GM21390 (cell line): ENCODE measurements at regions not wholly inside any gene's neighbourhood (a gene's known extent, or its start where the extent isn't known, plus 50 kb on each side); places are given as distances from the start of the nearest gene placed in this dataset.
A peak's percentile ranks its signal among the peaks of the same experiment; 100 is the strongest.

Experiments used
- ATAC-seq: cut with Tn5 transposase; IDR thresholded peaks from one replicate; pipeline ENCODE4 v1.9.1; 2021; ENCODE audit not compliant: unreplicated experiment

DNA sequence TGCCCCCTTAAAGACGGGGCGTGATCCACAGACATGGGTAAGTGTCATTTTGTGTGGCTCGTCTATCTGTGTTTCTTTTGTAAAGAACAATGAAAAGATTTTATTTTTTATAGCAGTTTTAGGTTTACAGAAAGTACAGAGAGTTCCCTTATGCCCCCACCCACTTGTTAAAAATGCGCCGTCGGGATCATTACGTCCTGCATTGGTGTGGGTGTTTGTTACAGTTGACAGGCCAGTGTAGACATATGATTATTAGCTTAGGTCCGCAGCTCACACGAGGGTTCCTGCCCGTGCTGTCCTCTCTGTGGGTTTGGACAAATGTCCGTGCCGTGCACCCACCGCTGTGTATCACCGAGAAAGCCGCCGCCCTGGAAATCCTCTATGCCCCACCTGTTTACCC is 50.5 kb downstream of the RGS12 start:
- ATAC-seq, result no peak

DNA sequence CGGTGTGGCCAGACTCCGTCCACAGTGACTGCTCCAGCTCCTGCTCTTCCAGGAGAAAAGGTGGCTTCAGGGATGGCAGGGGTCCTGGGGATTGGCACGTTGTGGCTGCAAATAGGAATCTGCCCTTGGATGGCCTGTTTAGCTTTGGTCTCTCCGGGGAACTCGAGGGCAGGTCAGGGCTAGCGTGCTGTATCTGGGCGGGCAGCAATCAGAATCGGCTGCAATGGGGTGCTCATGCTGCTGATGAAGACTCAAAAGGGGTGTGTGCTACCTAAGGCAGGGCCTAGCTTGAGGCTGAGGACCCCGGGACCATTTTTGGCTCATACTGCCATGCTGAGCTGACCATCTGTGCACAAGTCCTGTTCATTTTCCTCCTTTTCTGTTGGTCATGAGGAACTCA is 51.3 kb downstream of the RGS12 start:
- no peak for ATAC-seq

DNA sequence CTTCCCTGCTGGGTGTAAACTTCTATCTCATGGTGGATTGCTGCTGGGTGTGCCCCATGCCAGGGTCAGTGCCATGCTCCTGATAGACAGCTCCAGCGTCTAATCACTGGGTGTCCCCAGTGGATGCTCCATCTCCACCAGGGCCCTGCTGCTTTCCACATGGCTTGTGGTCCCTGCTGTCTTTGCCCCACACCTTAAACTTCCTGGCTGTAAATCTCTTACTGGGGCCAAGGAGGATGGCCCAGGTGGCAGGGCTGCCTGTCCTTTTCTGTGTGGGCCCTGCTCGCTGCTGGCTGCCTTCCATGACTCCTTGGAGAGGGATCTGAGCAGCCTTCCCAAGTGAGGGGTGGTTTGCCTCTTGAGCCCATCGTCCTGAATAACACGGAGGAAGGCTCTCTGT is 51.8 kb downstream of the RGS12 start:
- ATAC-seq, result no peak

DNA sequence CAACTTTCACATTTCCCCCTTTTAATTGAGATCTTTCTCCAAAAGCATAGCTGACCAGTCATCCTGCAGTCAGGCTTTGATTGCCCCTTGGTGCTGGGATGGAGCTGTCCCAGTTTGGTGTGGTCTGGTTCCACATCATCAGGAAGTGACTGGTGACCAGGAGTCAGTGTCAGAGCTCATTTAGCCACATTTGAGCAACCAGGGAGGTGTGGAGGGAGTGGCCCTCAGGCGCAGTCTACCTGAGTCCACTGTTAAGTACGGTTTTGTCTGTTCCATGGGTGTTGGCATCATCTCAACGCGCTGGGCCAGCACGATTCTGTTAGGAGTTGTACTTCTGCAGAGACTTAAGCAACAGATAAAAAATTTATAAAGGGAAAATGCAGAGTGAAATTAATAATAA is 52.6 kb downstream of the RGS12 start:
- no peak for ATAC-seq

DNA sequence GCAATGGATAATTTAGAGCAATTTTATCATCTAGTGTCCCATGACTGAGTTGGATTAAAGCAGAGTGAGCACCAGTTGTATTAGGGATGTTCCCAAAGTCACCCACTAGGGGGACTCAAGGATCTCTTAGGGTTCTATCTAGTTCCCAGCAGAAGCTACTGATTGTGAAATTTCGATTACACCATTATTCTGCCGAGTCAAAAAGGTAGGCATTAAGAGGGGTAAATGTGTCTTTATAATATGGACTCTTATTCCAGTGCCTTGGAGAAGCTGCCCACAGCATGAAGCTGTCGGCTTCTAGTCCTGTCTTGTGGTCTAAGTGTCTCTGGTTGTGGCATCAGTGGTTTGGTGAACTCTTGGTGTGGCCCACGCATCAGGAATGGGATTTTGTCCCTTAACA is 53.3 kb downstream of the RGS12 start:
- no peak for ATAC-seq

DNA sequence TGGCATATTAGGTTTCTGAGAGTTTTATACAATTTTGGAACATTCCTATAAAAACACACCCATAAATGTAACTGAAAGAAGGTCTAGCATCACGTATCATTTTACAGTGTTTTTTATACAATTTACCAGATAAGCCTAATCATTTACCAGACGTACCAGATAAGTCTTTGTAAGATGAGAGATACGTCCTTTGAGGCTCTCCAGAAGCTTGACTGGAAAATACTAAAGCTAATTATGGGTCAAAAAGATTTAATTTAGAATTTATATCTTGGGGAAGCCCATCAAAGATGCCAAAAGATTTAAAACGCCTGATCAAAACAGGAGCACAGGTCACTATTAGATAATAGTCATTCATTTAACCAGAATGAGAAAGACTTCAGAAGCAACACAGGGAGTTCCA is 55.0 kb downstream of the RGS12 start:
- ATAC-seq, result no peak

DNA sequence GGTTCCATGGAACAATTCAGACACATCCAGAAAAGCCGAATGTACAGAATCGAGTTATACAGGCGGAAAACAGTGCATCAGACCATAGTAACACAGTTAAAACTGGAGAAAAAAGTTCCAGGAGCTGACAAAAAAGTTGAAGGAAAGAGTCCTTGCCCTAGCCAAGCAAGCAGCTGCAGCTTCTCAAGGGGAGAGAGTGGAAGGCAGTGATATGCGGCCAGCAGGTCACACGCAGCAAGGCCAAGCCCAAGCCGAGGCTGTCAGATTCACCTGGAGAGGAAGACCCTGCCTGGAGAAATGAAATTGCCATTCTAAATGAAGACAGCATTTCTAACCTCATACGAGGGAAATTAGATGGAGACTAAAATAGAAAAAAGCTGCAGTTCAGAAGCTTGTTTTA is 55.8 kb downstream of the RGS12 start:
- no peak for ATAC-seq

DNA sequence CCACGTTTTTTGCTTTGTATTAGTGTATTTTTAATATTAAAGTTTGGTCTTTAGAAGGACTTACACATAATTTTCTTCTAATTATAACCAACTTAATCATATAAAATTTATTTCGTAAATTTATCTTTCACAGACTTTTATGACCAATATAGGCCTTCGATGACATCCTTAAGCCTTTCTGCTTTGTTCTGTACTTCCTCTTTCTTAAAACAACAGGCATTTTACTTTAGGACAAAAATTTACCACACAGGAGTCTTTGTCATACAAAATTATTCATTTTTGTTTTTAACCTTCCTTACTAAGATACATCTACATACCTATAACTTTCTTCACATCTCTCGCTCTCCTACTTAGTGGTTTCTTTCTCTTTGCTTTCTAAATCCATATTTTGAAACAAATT is 56.3 kb downstream of the RGS12 start:
- no peak for ATAC-seq

DNA sequence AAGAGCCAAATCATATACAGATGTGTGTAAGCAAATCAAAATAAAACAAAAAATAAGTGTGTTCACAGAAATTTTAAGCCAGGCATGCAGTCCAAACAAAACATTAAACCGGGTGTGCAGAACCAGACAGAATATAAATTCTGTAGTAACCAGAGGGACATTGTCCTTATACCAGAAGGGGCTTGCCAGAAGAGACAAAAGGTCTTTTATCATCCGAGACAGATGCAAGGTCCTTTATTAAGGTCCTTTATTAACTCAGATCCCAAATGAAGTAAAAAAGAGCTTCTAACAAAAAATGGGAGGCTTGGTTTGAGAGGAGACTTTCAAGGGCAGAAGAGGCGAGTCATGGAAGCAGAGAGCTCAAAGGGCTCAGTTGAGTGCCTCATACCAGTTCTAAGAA is 59.2 kb downstream of the RGS12 start:
- ATAC-seq, result no peak

DNA sequence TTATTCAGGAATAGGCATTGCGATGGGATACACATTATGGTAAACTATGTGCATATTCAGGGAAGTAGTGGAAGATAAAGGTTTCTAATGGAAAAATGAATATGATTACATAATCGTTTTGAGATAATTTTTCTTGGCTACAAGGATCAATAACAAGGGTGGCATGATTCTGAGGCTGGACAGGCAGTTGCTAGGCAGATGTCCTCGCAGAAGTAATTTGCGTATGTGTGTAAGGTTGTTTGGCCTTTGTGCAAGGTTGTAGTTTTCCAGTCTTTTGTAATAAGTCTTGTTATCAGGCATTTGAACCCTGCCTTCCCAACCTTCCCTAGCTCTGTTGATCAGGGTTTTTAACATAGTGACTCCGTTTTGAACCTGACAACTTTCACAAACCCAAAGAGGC is 59.7 kb downstream of the RGS12 start:
- no peak for ATAC-seq

DNA sequence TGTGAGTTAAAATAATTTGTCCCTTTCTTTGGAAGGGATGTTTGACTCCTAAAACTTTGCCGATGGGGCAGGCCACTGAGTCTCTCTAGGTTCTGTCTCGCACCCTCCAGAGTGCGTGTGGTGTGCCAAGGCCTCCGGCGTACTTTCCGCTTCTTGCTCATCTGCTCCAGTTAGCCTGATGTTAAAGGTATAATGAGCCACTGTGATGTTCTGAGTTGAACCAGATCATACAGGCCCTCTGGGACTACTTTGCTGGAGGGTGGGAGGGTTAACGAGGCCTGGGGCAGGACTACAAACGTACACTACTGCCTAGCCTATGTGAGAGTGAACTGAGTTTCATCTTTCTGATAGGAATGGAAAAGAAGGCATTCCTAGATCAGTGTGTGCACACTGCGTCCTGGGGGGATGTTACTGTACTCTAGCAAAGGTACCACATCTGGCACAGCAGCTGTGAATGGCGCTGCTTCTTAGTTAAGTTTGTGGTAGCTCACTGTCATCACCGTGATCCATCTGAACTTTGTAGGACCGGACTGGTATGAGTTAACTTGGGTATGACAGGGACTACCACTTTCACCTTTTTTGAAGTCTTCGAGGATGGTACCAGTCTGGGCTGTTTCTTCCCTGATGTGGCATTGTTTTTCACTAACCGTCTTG is 60.2 kb downstream of the RGS12 start:
- no peak for ATAC-seq

DNA sequence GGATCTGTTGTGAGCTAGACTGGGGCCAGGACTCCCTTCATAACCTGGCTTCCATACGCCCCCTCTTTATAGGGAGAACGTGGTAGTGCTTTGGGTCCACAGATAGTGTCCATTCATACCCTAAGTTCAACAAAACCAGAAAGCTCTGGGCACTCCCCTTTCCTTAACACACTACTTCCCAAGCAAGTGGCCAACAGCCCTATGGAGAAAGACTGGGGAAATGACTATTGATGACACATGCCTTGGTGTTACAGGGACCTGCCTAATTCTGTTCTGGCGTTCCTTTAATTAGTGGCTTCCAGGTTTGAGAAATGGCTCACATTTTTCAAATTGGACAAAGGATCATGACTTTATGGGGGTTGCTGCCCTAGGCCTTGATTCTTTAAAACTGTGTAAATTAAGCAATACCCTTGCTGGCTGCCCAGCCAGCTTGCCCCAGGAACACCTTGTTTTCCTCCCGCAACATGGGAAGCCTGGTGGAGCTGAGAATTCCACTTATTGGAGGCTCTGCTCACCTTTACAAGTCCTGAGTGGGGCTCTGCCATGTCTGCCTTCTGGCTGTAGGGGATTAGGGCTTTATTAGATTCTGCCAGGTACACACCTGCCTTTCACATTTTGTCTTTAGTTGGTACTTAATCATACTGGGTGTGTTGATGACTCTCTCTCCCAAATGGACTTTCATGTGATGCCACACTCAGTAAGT is 61.1 kb downstream of the RGS12 start:
- ATAC-seq, result no peak

DNA sequence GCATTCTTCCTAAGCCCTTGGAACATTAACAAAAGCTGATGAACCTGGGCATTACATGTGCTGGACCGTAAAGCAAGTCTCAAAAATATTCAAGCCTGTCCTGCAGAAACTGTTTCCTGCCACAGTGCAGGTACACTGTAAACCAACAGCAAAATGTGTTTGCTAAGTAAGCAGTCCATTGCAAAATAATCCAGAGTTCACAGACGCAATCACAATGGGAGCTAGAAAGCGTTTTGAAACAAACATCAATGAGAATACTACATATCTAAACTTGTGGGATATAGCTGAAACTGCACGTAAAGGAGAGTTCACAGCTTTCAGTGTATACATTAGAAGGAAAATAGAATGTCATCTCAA is 61.6 kb downstream of the RGS12 start:
- no peak for ATAC-seq

DNA sequence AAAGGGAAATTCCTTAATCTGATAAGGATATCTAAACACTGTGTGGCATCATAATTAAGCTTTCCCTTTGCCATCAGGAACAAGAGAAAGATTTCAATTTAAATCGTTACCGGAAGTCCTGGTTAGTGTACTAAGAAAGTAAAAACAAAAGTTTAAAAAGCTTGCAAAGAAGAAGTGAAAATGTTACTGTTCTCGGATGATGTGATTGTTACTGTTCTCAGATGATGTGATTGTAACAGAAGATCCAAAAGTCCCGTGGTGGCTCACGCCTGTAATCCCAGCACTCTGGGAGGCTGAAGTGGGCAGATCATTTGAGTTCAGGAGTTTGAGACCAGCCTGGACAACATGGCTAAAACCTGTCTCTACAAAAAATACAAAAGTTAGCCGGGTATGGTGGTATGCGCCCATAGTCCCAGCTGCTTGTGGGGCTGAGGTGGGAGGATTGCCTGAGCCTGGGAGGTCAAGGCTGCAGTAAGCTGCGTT is 62.5 kb downstream of the RGS12 start:
- ATAC-seq, result peak; percentile 89

DNA sequence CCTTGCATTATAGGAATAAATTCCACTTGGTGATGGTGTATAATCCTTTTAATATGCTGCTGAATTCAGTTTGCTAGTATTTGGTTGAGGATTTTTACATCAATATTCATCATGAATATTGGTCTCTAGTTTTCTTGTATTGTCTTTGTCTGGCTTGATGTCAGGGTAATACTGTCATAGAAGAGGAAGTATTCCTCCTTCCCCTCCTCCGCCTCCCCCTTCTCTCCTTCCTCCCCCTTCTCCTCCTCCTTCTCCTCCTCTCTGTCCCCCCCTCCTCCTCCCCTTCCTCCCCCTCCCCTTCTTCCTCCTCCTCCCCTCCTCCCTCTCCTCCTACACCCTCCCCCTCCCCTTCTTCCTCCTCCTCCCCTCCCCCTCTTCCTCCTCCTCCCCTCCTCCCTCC is 65.8 kb downstream of the RGS12 start:
- no peak for ATAC-seq

DNA sequence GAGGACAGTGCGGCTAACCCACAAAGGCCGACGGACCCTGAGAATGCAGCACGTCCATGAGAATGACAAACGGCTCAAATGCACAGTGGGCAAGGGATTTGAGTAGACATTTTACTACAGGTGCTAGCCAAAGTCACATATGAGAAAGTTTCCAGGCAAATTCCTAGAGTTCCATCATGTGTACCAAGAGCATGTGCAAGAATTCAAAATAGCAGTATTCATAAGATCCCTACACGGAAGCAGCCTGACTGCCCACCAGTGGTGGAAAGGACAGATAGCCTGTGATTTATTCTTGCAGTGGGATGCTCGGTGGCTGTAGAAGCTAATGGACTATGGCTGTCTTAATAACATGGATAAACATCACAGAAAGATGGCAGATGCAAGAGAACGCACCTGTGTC is 68.0 kb downstream of the RGS12 start:
- no peak for ATAC-seq

DNA sequence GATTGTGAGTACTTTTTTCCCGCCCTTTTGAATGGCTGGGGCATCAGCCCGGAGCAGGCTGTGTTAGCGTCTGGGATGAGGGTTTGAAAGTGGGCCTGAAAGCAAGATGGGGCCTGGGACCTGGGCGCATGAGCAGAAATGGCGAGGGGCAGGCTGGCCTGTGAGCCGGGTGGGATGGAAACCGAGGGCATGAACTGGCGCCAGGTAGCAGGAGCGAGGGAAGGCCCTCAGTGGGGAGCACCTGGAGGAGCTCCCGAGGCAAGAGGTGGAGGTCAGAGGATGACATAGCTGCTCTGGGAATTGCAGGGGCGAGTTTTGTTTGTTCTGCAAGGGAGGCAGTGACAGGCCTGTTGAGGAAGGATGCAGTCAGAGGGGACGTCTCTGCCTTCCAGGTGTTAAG is 68.6 kb downstream of the RGS12 start:
- no peak for ATAC-seq

DNA sequence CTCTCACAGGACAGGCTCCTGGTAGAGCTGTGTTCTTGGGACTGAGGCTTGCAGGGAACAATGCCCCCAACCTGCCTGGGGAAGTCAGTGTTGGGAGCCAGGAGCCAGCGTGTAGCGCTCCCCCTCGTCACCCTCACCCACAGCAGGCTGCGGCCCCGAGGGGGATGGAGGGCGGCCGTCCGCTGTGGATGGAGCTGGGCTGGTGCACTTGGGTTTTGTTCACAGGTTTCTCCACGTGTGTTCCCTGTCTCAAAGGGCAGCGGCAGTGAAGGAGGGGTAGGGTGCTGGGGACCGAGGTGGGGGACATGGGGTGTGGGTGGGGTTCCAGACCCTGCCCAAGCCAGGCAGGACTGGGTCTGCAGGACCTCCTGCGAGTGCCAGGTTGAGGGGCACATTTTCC is 69.1 kb downstream of the RGS12 start:
- ATAC-seq, result no peak

DNA sequence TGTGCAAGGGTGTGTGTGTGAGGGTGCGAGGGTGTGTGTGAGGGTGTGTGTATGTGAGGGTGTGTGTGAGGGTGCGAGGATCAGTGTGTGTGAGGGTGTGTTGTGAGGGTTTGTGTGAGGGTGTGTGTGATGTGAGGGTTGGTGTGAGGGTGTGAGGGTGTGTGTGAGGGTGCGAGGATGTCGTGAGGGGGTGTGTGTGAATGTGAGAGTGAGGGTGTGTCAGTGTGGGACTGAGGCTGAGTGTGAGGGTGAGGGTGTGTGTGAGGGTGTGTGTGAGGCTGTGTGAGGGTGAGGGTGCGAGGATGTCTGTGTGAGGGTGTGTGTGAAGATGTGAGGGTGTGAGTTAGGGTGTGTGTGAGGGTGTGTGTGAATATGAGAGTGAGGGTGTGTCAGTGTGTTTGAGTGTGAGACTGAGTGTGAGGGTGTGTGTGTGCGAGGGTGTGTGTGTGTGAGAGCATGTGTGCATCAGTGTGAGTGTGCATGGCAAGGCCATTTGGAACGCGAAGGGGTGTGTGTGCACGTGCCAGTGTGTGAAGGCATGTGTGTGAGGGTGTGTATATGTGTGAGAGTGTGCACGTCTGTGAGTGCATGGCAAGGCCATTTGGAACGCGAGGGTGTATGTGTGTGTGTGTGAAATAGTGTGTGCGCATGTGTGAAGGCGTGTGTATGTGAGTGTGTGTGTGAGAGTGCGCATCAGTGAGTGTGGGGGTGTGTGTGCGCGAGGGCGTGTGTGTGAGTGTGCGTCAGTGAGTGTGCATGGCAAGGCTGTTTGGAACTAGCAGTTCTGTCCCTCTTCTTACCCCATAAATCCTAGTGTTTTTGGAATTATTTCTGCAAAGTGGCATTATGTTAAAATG is 69.8 kb downstream of the RGS12 start:
- no peak for ATAC-seq

DNA sequence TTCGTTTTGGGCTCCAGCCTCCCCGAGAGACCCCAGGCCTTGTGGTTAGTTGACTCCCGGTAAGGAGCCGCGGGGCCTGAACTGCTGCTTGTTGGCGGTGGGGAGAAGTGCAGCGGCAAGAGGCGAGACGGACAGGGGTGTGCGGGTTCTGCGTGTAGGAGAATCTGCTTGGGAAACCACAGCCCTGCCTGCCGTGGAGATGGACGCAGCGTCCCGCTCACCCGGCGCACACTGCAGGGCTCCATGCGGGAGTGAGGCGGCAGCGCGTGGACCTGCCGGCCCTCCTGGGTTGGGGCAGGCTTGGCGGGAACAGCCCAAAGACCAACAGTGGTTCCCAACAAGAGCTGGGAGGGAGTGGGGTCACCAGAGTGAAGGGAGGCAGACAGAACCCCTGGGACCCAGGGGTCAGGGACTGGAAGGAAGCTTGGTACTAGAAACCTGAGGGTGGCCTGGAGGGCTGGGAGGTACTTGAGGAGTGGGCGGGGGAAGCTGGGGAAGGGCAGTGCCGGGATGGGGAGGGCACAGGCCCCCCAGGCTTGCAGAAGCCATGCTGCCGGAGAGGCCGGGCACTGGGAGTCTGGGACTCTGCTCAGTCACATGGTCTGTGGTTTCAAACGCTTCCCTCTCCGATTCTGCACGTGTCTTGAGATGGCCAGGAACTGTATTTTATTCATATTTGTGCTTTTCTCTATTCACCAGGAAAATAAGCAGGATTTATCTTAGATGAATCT is 70.8 kb downstream of the RGS12 start:
- ATAC-seq, result no peak

DNA sequence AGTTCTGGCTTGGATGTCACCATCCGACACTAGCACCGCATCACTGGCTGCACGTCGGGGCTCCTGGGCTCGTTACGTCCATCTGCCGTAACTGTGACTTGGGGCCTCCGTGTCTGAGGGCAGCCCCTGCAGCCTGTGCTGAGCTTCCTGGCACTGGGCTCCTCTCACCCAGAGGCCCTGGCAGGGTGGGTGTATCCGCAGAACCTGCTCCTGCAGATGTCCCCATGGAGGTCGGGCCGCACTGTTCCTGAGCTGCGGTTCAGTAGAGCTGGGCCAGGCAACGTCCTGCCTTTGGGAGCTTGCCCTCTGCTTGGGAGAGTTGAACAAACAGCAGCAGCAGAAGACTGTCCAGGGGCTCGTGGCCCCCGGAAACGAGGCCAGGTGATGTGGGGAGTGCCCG is 71.4 kb downstream of the RGS12 start:
- no peak for ATAC-seq
